Smooth muscle cell (in vitro differentiated cells): ENCODE measurements at regions not wholly inside any gene's neighbourhood (a gene's known extent, or its start where the extent isn't known, plus 50 kb on each side); places are given as distances from the start of the nearest gene placed in this dataset.
"Not testable (repeated sequence)": the region's sequence is repeated elsewhere in the genome, so short reads cannot be mapped to it uniquely, and the experiment has no call there.

Experiments used
- DNase-seq: peaks from one replicate; lab custom pipeline; 2025; ENCODE audit not compliant: unreplicated experiment; lab: John Stamatoyannopoulos, UW
- H2AFZ ChIP-seq: fragments of 200-600 bp; sonication (generic); 2 replicates; pipeline ENCODE4 v1.6.0; 2016; ENCODE audit warnings: antibody characterized with exemption, low read depth, mild to moderate bottlenecking
- H3F3A ChIP-seq: fragments of 200-600 bp; sonication (generic); 2 replicates; pipeline ENCODE4 v1.6.0; 2017; ENCODE audit warnings: antibody characterized with exemption, low read depth
- H3K27ac ChIP-seq: fragments of 200-600 bp; sonication (generic); 2 replicates; pipeline ENCODE4 v1.5.1; 2016; ENCODE audit warnings: low read depth, mild to moderate bottlenecking
- H3K27me3 ChIP-seq: fragments of 200-600 bp; sonication (generic); 2 replicates; pipeline ENCODE4 v1.6.1; 2016; ENCODE audit warnings: low read depth, mild to moderate bottlenecking
- H3K36me3 ChIP-seq: fragments of 200-600 bp; sonication (generic); 2 replicates; pipeline ENCODE4 v1.5.1; 2016; ENCODE audit warnings: low read depth
- H3K4me1 ChIP-seq: fragments of 200-600 bp; sonication (generic); 2 replicates; pipeline ENCODE4 v1.5.1; 2016; ENCODE audit warnings: low read depth
- H3K4me2 ChIP-seq: fragments of 200-600 bp; sonication (generic); 2 replicates; pipeline ENCODE4 v1.6.0; 2016; ENCODE audit warnings: mild to moderate bottlenecking
- H3K4me3 ChIP-seq: fragments of 200-600 bp; sonication (generic); 2 replicates; pipeline ENCODE4 v1.5.1; 2016; ENCODE audit warnings: mild to moderate bottlenecking
- H3K79me2 ChIP-seq: fragments of 200-600 bp; sonication (generic); 2 replicates; pipeline ENCODE4 v1.6.0; 2016; ENCODE audit warnings: low read depth, mild to moderate bottlenecking
- H3K9ac ChIP-seq: fragments of 200-600 bp; sonication (generic); 2 replicates; pipeline ENCODE4 v1.6.0; 2016; ENCODE audit warnings: low read depth
- H3K9me3 ChIP-seq: fragments of 200-600 bp; sonication (generic); replicated peaks from 2 replicates; pipeline ENCODE4 v1.5.1; 2016; ENCODE audit warnings: low read depth
- H4K20me1 ChIP-seq: fragments of 200-600 bp; sonication (generic); 2 replicates; pipeline ENCODE4 v1.6.0; 2016; ENCODE audit warnings: low read depth
- WGBS: methylation state at CpG from one replicate; pipeline ENCODE4 v1.1.7; 2016; ENCODE audit warnings: low lambda C conversion rate; 5-methylcytosine and 5-hydroxymethylcytosine counted together
- TF ChIP-seq, protein P1 (sequence below): fragments of 200-600 bp; sonication (generic); IDR thresholded peaks from 2 replicates; pipeline ENCODE4 v1.5.1; 2017; ENCODE audit warnings: borderline replicate concordance, mild to moderate bottlenecking, antibody characterized with exemption; ENCODE audit not compliant: insufficient read depth, poor library complexity, severe bottlenecking

DNA sequence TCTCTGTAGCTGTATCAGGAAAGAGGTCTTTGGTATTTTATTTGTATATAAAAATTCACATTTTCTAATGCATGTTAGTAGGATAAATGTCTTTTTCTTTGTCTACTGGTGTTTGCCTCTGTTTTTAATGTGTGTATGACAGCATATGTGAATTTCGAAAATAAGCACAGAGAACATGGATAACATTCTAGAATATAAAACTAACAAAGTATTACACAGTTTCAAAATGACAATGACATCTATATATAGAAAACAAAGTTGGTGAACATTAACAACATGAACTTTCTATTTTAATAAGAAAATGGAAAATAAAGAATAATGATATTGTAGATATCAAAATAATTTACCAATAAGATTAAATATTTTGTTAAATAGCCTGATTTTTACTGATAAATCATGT, 608.0 kb downstream of the COL12A1 start:
- Histone ChIP-seq H3K36me3 (no peaks in the 10 kb centered on the region), H3K9ac (no peak overlapping the region), H3K4me2 (no peak overlapping the region), H3K79me2 (no peaks in the 10 kb centered on the region), H3K4me3 (no peak overlapping the region), H2AFZ (no peak overlapping the region), H3K27ac (no peak overlapping the region), H3K9me3 (no peaks in the 10 kb centered on the region), H3F3A (no peaks in the 10 kb centered on the region), H3K4me1 (peaks cover 4% of the 10 kb centered on the region), H3K27me3 (no peaks in the 10 kb centered on the region), H4K20me1 (no peaks in the 10 kb centered on the region)
- DNase-seq, result no peak
- 95% methylated on average over 1 of the region's 1 CpG for WGBS
- TF ChIP-seq, protein P1, sequence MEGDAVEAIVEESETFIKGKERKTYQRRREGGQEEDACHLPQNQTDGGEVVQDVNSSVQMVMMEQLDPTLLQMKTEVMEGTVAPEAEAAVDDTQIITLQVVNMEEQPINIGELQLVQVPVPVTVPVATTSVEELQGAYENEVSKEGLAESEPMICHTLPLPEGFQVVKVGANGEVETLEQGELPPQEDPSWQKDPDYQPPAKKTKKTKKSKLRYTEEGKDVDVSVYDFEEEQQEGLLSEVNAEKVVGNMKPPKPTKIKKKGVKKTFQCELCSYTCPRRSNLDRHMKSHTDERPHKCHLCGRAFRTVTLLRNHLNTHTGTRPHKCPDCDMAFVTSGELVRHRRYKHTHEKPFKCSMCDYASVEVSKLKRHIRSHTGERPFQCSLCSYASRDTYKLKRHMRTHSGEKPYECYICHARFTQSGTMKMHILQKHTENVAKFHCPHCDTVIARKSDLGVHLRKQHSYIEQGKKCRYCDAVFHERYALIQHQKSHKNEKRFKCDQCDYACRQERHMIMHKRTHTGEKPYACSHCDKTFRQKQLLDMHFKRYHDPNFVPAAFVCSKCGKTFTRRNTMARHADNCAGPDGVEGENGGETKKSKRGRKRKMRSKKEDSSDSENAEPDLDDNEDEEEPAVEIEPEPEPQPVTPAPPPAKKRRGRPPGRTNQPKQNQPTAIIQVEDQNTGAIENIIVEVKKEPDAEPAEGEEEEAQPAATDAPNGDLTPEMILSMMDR, result no peak

DNA sequence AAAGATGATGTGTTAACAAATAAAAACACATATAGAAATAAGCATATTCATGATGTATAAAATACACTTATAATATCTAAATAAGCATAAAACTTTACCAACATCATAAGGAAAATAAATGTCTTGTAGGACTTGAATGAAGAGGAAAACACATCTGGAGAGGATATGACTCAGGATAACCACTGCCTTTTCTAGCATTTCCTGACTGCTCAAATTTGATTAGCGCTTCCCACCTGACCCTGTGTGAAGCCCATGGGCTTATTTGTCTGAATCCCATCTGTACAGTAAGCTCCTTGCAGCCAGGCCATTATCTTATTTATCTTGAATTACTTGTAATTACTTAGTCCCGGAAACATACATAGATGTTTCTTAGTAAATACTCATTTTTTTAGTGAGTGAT, 608.6 kb downstream of the COL12A1 start:
- Histone ChIP-seq H3K4me1 (peaks cover 4% of the 10 kb centered on the region), H3K9me3 (no peaks in the 10 kb centered on the region), H3K79me2 (no peaks in the 10 kb centered on the region), H3K27me3 (no peaks in the 10 kb centered on the region), H3K4me2 (no peak overlapping the region), H3K4me3 (no peak overlapping the region), H3F3A (no peaks in the 10 kb centered on the region), H2AFZ (no peak overlapping the region), H3K9ac (no peak overlapping the region), H4K20me1 (no peaks in the 10 kb centered on the region), H3K36me3 (no peaks in the 10 kb centered on the region), H3K27ac (no peak overlapping the region)
- WGBS, result 89% methylated on average over 2 of the region's 2 CpGs
- DNase-seq, result no peak
- TF ChIP-seq, protein P1, result no peak

DNA sequence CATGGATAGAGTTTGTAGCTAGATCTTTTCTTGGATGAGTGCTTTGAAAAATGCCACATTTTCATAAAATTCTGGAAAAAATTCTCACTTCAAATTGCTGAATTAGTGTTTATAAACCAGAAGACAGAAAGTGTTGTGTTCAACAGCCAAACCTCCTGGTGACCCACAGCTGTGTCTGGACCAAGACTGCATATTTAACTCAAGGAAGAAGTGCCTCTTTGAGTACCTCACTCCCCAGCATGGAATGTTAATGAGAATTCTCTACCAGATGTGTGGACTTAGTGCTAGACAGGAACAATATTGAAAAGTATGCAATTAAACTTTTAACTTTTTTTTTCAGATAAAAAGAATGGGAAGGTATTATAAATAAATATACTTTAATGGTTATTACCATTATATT, 609.3 kb downstream of the COL12A1 start:
- Histone ChIP-seq H2AFZ (no peak overlapping the region), H3K9me3 (no peaks in the 10 kb centered on the region), H3K9ac (no peak overlapping the region), H3K36me3 (no peaks in the 10 kb centered on the region), H3K4me1 (peaks cover 4% of the 10 kb centered on the region), H3K79me2 (no peaks in the 10 kb centered on the region), H3F3A (no peaks in the 10 kb centered on the region), H3K4me2 (no peak overlapping the region), H3K27ac (no peak overlapping the region), H3K27me3 (no peaks in the 10 kb centered on the region), H3K4me3 (no peak overlapping the region), H4K20me1 (no peaks in the 10 kb centered on the region)
- TF ChIP-seq, protein P1, result no peak
- DNase-seq, result no peak

DNA sequence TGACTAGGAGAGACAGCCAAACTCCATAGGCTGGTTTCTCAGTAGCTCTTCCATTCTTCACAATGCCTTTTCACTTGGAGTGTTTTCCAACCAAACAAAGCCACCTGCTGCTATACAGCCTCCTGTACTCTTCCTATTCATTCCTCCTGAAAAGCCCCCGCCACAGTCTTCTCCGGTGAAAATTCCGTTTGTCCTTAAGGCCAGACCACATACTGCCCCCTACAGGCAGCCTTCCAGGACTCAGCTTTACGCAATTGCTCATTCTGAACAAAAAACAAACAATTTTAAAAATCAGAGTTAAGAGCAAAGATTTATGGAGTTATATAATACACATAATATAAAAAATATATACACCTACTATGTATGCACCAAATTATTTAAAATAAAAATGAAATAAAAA, 611.5 kb downstream of the COL12A1 start:
- not testable (repeated sequence) for H3K9me3 ChIP-seq, H3K9ac ChIP-seq, H4K20me1 ChIP-seq, H3K4me1 ChIP-seq, H3K4me3 ChIP-seq, H3K36me3 ChIP-seq, H3F3A ChIP-seq, H3K27ac ChIP-seq, H3K4me2 ChIP-seq, DNase-seq, H3K27me3 ChIP-seq, H2AFZ ChIP-seq, H3K79me2 ChIP-seq
- 9% methylated on average over 4 of the region's 4 CpGs for WGBS
- TF ChIP-seq, protein P1, result peak; percentile 44
